IMR-90 (cell line): ENCODE measurements at regions not wholly inside any gene's neighbourhood (a gene's known extent, or its start where the extent isn't known, plus 50 kb on each side); places are given as distances from the start of the nearest gene placed in this dataset.

Experiments used
- ATAC-seq: fragments of 200-7000 bp; cut with Tn5 transposase; 2 replicates; pipeline ENCODE4 v1.9.1; 2020; ENCODE audit warnings: low read depth, mild to moderate bottlenecking, moderate library complexity
- BruUV-seq: library from RNA; stranded (reverse); fragments of 400-500 nt; replicated peaks from 2 replicates; lab custom pipeline; 2021; lab: Mats Ljungman, UMichigan
- CTCF ChIA-PET: fragments of 300-600 bp; formaldehyde crosslinking; extraction: SDS; loops from one replicate; lab custom pipeline; 2021; ENCODE audit warnings: antibody characterized with exemption; lab: Yijun Ruan, JAX
- POLR2A ChIA-PET: fragments of 300-600 bp; sonication (Branson Sonifier 250); formaldehyde crosslinking; loops from one replicate; lab custom pipeline; 2022; ENCODE audit warnings: antibody characterized with exemption; ENCODE audit not compliant: unreplicated experiment; lab: Charles Lee
- DNase-seq: peaks from one replicate; pipeline ENCODE4 v3.0.0; 2013
- H2AFZ ChIP-seq: replicated peaks from 2 replicates; pipeline ENCODE3; 2013; ENCODE audit warnings: low read length, mild to moderate bottlenecking; ENCODE audit not compliant: poor library complexity
- H2AK5ac ChIP-seq: 2 replicates; pipeline ENCODE4 v1.6.1; 2013; ENCODE audit warnings: low read depth, low read length, inconsistent platforms
- H2AK9ac ChIP-seq: replicated peaks from 2 replicates; pipeline ENCODE3; 2013; ENCODE audit warnings: mild to moderate bottlenecking, low read depth, low read length, moderate library complexity; ENCODE audit not compliant: poor library complexity
- H2BK120ac ChIP-seq: 2 replicates; pipeline ENCODE4 v1.6.1; 2013; ENCODE audit warnings: low read depth, low read length, inconsistent platforms
- H2BK15ac ChIP-seq: 3 replicates; pipeline ENCODE4 v1.6.1; 2013; ENCODE audit warnings: low read depth, low read length, inconsistent platforms
- H2BK20ac ChIP-seq: 2 replicates; pipeline ENCODE4 v1.6.1; 2013; ENCODE audit warnings: low read depth, mild to moderate bottlenecking, inconsistent platforms, low read length, moderate library complexity
- H2BK5ac ChIP-seq: 2 replicates; pipeline ENCODE4 v1.6.1; 2013; ENCODE audit warnings: mild to moderate bottlenecking, low read depth, low read length, inconsistent platforms; ENCODE audit not compliant: poor library complexity, severe bottlenecking
- H3K14ac ChIP-seq: replicated peaks from 2 replicates; pipeline ENCODE4 v1.6.1; 2013; ENCODE audit warnings: low read depth, low read length, inconsistent platforms
- H3K18ac ChIP-seq: 2 replicates; pipeline ENCODE4 v1.6.1; 2013; ENCODE audit warnings: low read depth, low read length, control low read depth
- H3K23ac ChIP-seq: 2 replicates; pipeline ENCODE4 v1.6.1; 2013; ENCODE audit warnings: low read depth, low read length, inconsistent platforms
- H3K27ac ChIP-seq: 2 replicates; pipeline ENCODE4 v1.5.1; 2013; ENCODE audit warnings: mild to moderate bottlenecking, control low read depth, low read length; ENCODE audit not compliant: insufficient read depth
- H3K27me3 ChIP-seq: 2 replicates; pipeline ENCODE4 v1.6.1; 2013; ENCODE audit warnings: low read length; ENCODE audit not compliant: control insufficient read depth, insufficient read depth
- H3K36me3 ChIP-seq: 2 replicates; pipeline ENCODE4 v1.6.1; 2013; ENCODE audit warnings: low read length, mixed read lengths; ENCODE audit not compliant: control insufficient read depth, insufficient read depth
- H3K4ac ChIP-seq: 2 replicates; pipeline ENCODE4 v1.6.1; 2013; ENCODE audit warnings: low read depth, low read length, inconsistent platforms
- H3K4me1 ChIP-seq: 2 replicates; pipeline ENCODE4 v1.6.1; 2013; ENCODE audit warnings: low read length, mixed read lengths; ENCODE audit not compliant: control insufficient read depth, insufficient read depth
- H3K4me2 ChIP-seq: 2 replicates; pipeline ENCODE4 v1.6.1; 2013; ENCODE audit warnings: low read depth, mild to moderate bottlenecking, control low read depth, low read length, moderate library complexity
- H3K4me3 ChIP-seq: 2 replicates; pipeline ENCODE4 v1.5.1; 2013; ENCODE audit warnings: low read depth, mild to moderate bottlenecking, control low read depth, low read length, moderate library complexity; ENCODE audit not compliant: insufficient read depth
- H3K56ac ChIP-seq: 2 replicates; pipeline ENCODE4 v1.6.1; 2013; ENCODE audit warnings: low read length, inconsistent platforms; ENCODE audit not compliant: insufficient read depth; ENCODE audit errors: extremely low read depth
- H3K79me1 ChIP-seq, 2 experiments: 2 replicates each; pipeline ENCODE4 v1.6.1; 2013; ENCODE audit warnings: low read length in 2 of 2, inconsistent platforms in 1 of 2, low read depth in 1 of 2
- H3K9ac ChIP-seq: 2 replicates; pipeline ENCODE4 v1.6.1; 2013; ENCODE audit warnings: low read depth, low read length, control low read depth
- H3K9me1 ChIP-seq: 2 replicates; pipeline ENCODE4 v1.6.1; 2013; ENCODE audit warnings: low read length, inconsistent platforms; ENCODE audit not compliant: insufficient read depth
- H3K9me3 ChIP-seq: 2 replicates; pipeline ENCODE4 v1.6.1; 2013; ENCODE audit warnings: low read length; ENCODE audit not compliant: control insufficient read depth, insufficient read depth
- H4K20me1 ChIP-seq: 2 replicates; pipeline ENCODE4 v1.6.1; 2013; ENCODE audit warnings: low read length, inconsistent platforms; ENCODE audit not compliant: insufficient read depth
- H4K5ac ChIP-seq: 2 replicates; pipeline ENCODE4 v1.6.1; 2013; ENCODE audit warnings: mild to moderate bottlenecking, low read depth, low read length, control low read depth
- H4K8ac ChIP-seq, 2 experiments: 2 replicates each; pipeline ENCODE4 v1.6.1; 2013; ENCODE audit warnings: low read depth in 2 of 2, low read length in 2 of 2, control low read depth in 1 of 2, inconsistent platforms in 1 of 2
- H4K91ac ChIP-seq: 2 replicates; pipeline ENCODE4 v1.6.1; 2013; ENCODE audit warnings: low read depth, low read length, inconsistent platforms; ENCODE audit not compliant: insufficient read depth
- CEBPB ChIP-seq: IDR thresholded peaks from 2 replicates; pipeline ENCODE4 v1.6.1; 2012; ENCODE audit warnings: low read depth, low read length, improper control_type of control experiment
- CHD1 ChIP-seq: IDR thresholded peaks from 2 replicates; pipeline ENCODE4 v1.6.1; 2012; ENCODE audit warnings: low read depth, low read length, improper control_type of control experiment
- FOS ChIP-seq: fragments of 150-350 bp; IDR thresholded peaks from 2 replicates; pipeline ENCODE4 v1.6.1; 2016; ENCODE audit warnings: low read depth, low read length
- MAFK ChIP-seq: IDR thresholded peaks from 2 replicates; pipeline ENCODE4 v1.6.1; 2012; ENCODE audit warnings: low read depth, low read length, improper control_type of control experiment
- MXI1 ChIP-seq: IDR thresholded peaks from 2 replicates; pipeline ENCODE4 v1.6.1; 2012; ENCODE audit warnings: low read depth, mild to moderate bottlenecking, low read length, moderate library complexity, borderline replicate concordance
- SMC3 ChIP-seq: fragments of 150-350 bp; IDR thresholded peaks from 2 replicates; pipeline ENCODE4 v1.6.1; 2016; ENCODE audit warnings: low read depth, mild to moderate bottlenecking, antibody characterized with exemption, low read length, moderate library complexity
- USF2 ChIP-seq: fragments of 150-350 bp; IDR thresholded peaks from 2 replicates; pipeline ENCODE4 v1.6.1; 2017; ENCODE audit warnings: mild to moderate bottlenecking, antibody characterized with exemption, low read length, low read depth
- WGBS, 2 experiments: methylation state at CpG; one replicate each; pipeline versions ENCODE4 v1.1.5 to v1.1.7; 2013; ENCODE audit warnings: missing lambda C conversion rate in 2 of 2; ENCODE audit not compliant: insufficient read length in 1 of 2; ENCODE audit errors: extremely low coverage in 2 of 2; 5-methylcytosine and 5-hydroxymethylcytosine counted together
- dilution Hi-C: fragments of 300-500 bp; cut with HindIII; formaldehyde crosslinking; loops from one replicate; pipeline ENCODE4 v1.14.3; 2018; ENCODE audit warnings: low sequenced_read_pairs; ENCODE audit not compliant: unreplicated experiment
- in situ Hi-C: fragments of 300-500 bp; cut with MboI; formaldehyde crosslinking; loops from 3 replicates; pipeline ENCODE4 v1.14.3; 2019; ENCODE audit warnings: low sequenced_read_pairs, inconsistent platforms, mixed read lengths
- intact Hi-C: fragments of 100-400 bp; cut with micrococcal nuclease; formaldehyde crosslinking; loops from 2 replicates; pipeline ENCODE4 v1.10.0; 2022

GRCh38 chr1:5297886-5298239, 643.5 kb downstream of the AJAP1 start:
- H3K4me1 ChIP-seq: no peaks in the 10 kb centered on the region

More at GRCh38 chr1:5297886-5298239, 643.5 kb downstream of the AJAP1 start:
- in situ Hi-C loops: no loop called here
- Histone ChIP-seq H3K4me3 (no peak overlapping the region), H3K4ac (no peak overlapping the region), H4K5ac (no peak overlapping the region), H2AK9ac (no peak overlapping the region), H3K56ac (no peak overlapping the region), H4K20me1 (no peaks in the 10 kb centered on the region), H3K9ac (no peak overlapping the region), H3K23ac (no peak overlapping the region), H4K91ac (no peak overlapping the region), H2BK15ac (no peak overlapping the region), H2AK5ac (no peak overlapping the region), H2BK20ac (no peak overlapping the region), H3K18ac (no peak overlapping the region), H2BK5ac (no peak overlapping the region), H3K14ac (no peak overlapping the region), H2AFZ (no peak overlapping the region), H3K4me2 (no peak overlapping the region), H3K27ac (no peak overlapping the region), H4K8ac (no peak overlapping the region), H2BK120ac (no peak overlapping the region), H3K79me1 (no peaks in the 10 kb centered on the region), H3K36me3 (no peaks in the 10 kb centered on the region), H3K9me1 (no peaks in the 10 kb centered on the region), H3K27me3 (no peaks in the 10 kb centered on the region), H3K9me3 (peaks cover 32% of the 10 kb centered on the region)
- TF ChIP-seq MAFK (no peak), CEBPB (no peak), CHD1 (no peak), MXI1 (no peak), SMC3 (no peak), FOS (no peak), USF2 (no peak)
- dilution Hi-C loops: no loop called here
- ChIA-PET POLR2A (no interaction called here), CTCF (no interaction called here)
- ATAC-seq: no peak
- no peak for DNase-seq
- 38% methylated on average over 1 of the region's 1 CpG; no CpG with 5 or more reads in 1 of the 2 experiments for WGBS, 2 experiments
- intact Hi-C loops: no loop called here
- no TSS peak for BruUV-seq
